Activated CD8-positive, alpha-beta memory T cell treated with anti-CD3 and anti-CD28 coated beads, Interleukin-2, amount 10 ng/mL, durations not matched to agents 7 days and 5 days (primary cell): ENCODE measurements at regions not wholly inside any gene's neighbourhood (a gene's known extent, or its start where the extent isn't known, plus 50 kb on each side); places are given as distances from the start of the nearest gene placed in this dataset.

Experiments used
- ATAC-seq: fragments of 150-1000 bp; cut with Tn5 transposase; one replicate; pipeline ENCODE4 v1.10.0; 2021; ENCODE audit warnings: moderate library complexity
- CTCF ChIA-PET: fragments of 350-600 bp; sonication (Branson Sonifier 250); formaldehyde crosslinking; loops from one replicate; lab custom pipeline; 2021; ENCODE audit warnings: antibody characterized with exemption; lab: Charles Lee
- DNase-seq: peaks from one replicate; pipeline ENCODE4 v3.0.0-alpha.2; 2020
- H3K27ac Mint-ChIP-seq: one replicate; pipeline ENCODE4 v1.8.0; 2021; ENCODE audit warnings: mild to moderate bottlenecking, mixed read lengths
- H3K27me3 Mint-ChIP-seq: one replicate; pipeline ENCODE4 v1.8.0; 2021; ENCODE audit warnings: mixed read lengths
- H3K36me3 Mint-ChIP-seq: one replicate; pipeline ENCODE4 v1.8.0; 2021; ENCODE audit warnings: mild to moderate bottlenecking, mixed read lengths
- H3K4me1 Mint-ChIP-seq: one replicate; pipeline ENCODE4 v1.8.0; 2021; ENCODE audit warnings: mixed read lengths
- H3K4me3 Mint-ChIP-seq: one replicate; pipeline ENCODE4 v1.8.0; 2021; ENCODE audit warnings: mild to moderate bottlenecking, moderate library complexity, mixed read lengths
- H3K9me3 Mint-ChIP-seq: one replicate; pipeline ENCODE4 v1.8.0; 2022; ENCODE audit warnings: low read depth, mixed read lengths

DNA sequence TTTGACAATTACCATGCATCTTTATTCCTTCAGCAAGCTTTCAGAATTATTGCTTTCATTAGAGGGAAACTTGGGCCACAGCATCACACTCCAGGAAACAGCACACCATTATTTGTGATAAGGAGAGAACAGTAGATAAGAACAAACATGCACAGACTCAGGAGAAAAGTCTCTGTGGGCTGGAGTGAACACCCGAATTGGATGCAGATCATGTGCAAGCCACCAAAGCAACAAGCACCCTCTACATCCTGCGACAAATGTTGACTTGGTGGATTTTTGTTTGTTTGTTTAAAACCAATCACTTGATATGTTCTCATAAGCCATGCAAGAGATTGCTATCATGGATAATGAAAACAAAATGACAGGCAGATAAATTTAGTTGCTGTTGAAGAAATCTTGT lies 67.7 kb upstream of the ZFP64 start:
- no peak for DNase-seq
- ATAC-seq = no peak
- Mint-ChIP-seq H3K4me1 (no peaks in the 10 kb centered on the region), H3K27me3 (peaks cover 17% of the 10 kb centered on the region), H3K36me3 (peaks cover 1% of the 10 kb centered on the region), H3K27ac (no peak overlapping the region), H3K9me3 (peaks cover 2% of the 10 kb centered on the region), H3K4me3 (no peak overlapping the region)
- CTCF ChIA-PET = no interaction called here

GRCh38 chr20:52256454-52256853 lies 64.9 kb upstream of the ZFP64 start:
- CTCF ChIA-PET = interaction anchor here (0.9 kb wide), 1 partner anchor 15 kb away, joined by 4 read pairs; no protein-coding TSS in a partner anchor
- H3K9me3 Mint-ChIP-seq = peaks cover 2% of the 10 kb centered on the region

DNA sequence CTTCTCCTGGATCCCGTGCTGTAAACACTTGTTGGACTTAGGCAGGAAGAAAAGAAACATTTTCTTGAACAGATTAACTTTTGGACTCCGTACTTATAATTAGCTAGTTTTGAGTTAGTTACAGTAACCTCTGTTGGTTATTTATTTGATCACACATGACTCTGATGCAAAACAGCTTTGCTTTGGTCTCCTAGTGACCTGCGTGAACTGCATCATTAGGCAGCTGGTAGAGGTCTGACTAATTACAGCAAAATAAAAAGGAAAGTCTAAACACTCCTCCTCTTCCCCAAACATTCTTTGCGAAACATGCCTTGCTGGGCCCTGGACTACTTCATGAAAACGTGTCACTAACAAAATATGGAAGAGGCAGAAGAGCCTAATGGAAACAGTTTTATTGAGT lies 61.1 kb upstream of the ZFP64 start:
- CTCF ChIA-PET = no interaction called here
- Mint-ChIP-seq H3K9me3 (no peaks in the 10 kb centered on the region), H3K27ac (no peak overlapping the region), H3K27me3 (peaks cover 2% of the 10 kb centered on the region), H3K4me1 (no peaks in the 10 kb centered on the region), H3K36me3 (no peaks in the 10 kb centered on the region), H3K4me3 (no peak overlapping the region)
- ATAC-seq = no peak
- no peak for DNase-seq

More at GRCh38 chr20:52256454-52256853, 64.9 kb upstream of the ZFP64 start:
- ATAC-seq (no peak), DNase-seq (no peak)
- no peak overlapping the region for H3K4me3 Mint-ChIP-seq
- peaks cover 2% of the 10 kb centered on the region for H3K27me3 Mint-ChIP-seq
- H3K36me3 Mint-ChIP-seq = peaks cover 1% of the 10 kb centered on the region
- no peaks in the 10 kb centered on the region for H3K4me1 Mint-ChIP-seq
- no peak overlapping the region for H3K27ac Mint-ChIP-seq

DNA sequence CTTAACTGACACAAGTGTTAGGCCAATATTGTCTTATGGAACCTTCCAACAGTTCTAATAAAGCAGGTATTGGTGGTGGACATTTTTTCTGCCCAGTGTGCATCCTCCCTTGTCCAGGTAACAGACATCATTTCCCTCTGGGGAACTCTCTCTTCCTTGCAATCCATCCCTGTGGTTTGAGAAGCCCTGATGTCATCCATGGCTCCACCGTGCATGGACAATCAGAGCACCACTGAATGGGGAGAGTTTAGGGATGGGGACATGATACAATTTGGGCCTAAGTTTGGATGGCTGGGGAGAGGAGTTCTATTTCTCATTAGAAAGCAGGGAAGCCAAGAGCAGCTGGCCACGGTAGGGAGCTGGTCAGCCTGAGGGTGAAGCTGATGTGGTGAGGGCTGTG lies 60.2 kb upstream of the ZFP64 start:
- H3K36me3 Mint-ChIP-seq = no peaks in the 10 kb centered on the region
- peaks cover 2% of the 10 kb centered on the region for H3K27me3 Mint-ChIP-seq
- CTCF ChIA-PET = no interaction called here
- H3K4me3 Mint-ChIP-seq = no peak overlapping the region
- DNase-seq = no peak
- H3K27ac Mint-ChIP-seq = no peak overlapping the region
- no peaks in the 10 kb centered on the region for H3K4me1 Mint-ChIP-seq
- no peak for ATAC-seq
- H3K9me3 Mint-ChIP-seq = no peaks in the 10 kb centered on the region

DNA sequence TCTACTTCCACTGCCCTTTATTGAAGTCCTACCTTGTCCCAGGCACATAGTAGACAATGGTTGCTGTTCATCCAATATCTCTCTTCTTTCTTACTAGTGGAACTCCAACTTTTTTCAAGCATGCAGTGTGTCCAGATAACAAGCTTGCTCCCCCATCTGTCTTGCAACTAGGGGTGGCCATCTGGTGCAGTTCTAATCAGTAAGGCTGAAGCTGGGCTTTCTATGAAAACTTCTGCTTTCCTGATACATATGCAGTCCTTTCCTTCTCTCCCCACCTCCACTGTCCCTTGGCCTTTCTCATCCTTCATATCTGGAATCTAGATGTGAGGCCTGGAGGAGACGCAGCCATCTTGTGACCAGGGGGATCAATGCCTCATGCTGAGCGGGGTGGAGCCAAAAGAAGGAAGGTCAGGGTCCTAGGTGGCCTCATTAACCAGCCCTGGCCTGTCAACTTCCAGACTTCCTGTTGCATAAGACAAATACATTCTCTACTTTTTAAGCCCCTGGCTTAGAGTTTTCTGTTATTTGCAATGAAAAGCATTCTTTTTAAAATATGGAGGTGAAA lies 59.6 kb upstream of the ZFP64 start:
- CTCF ChIA-PET = no interaction called here

DNA sequence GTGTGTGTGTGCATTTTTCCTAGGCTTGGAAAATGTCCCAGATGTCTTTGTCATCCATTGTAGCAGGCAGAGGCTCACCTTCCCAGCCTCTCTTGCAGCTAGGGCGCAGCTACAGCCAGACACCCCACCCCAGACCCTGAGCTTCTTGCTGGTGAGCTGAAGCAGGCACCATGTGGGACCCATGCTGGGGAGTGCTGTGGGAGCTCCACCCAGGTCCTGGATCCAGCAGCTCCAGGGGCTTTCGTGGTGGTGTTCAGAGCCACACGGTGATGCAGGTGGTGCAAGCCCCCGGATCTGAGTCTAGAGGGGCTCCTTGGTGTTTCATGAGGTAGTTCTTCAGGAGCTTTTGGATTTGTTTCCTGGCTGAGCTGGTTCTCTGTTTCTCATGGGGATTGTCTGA lies 56.0 kb upstream of the ZFP64 start:
- Mint-ChIP-seq H3K4me3 (no peak overlapping the region), H3K27me3 (peaks cover 4% of the 10 kb centered on the region), H3K27ac (no peak overlapping the region), H3K4me1 (no peaks in the 10 kb centered on the region), H3K9me3 (no peaks in the 10 kb centered on the region), H3K36me3 (no peaks in the 10 kb centered on the region)
- DNase-seq = no peak
- no peak for ATAC-seq
- CTCF ChIA-PET = no interaction called here

More for the DNA sequence above, 59.6 kb upstream of the ZFP64 start:
- Mint-ChIP-seq H3K27ac (no peak overlapping the region), H3K36me3 (no peaks in the 10 kb centered on the region), H3K4me1 (no peaks in the 10 kb centered on the region), H3K4me3 (no peak overlapping the region), H3K9me3 (no peaks in the 10 kb centered on the region), H3K27me3 (peaks cover 2% of the 10 kb centered on the region)
- no peak for ATAC-seq
- no peak for DNase-seq

DNA sequence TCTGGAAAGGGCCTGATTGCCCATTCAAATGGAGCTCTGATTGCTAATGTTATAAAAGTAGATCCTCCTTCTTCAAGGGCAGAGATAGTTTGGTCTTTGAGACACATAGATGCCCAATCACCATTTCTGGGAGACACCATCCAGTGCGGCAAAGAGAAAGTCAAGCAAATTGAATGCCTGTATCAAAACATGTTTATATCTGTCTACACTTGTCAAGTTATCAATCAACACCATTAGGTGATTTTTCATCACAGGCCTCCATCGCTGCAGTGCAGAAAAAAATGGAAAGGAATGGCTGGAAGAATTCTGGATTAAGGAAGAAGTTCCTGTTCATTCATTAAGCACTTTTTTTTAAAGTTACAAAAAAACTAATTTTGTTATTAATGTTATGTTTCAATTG lies 54.8 kb upstream of the ZFP64 start:
- no peak overlapping the region for H3K27ac Mint-ChIP-seq
- CTCF ChIA-PET = interaction anchor here (1.1 kb wide), 1 partner anchor 54 kb away, joined by 3 read pairs; the partner anchor contains the start of gene ZFP64
- peaks cover 4% of the 10 kb centered on the region for H3K27me3 Mint-ChIP-seq
- no peak for DNase-seq
- H3K4me3 Mint-ChIP-seq = no peak overlapping the region
- H3K4me1 Mint-ChIP-seq = peaks cover 1% of the 10 kb centered on the region
- H3K9me3 Mint-ChIP-seq = no peaks in the 10 kb centered on the region
- no peak for ATAC-seq
- no peaks in the 10 kb centered on the region for H3K36me3 Mint-ChIP-seq

- Mint-ChIP-seq H3K4me3 (no peak overlapping the region), H3K4me1 (peaks cover 1% of the 10 kb centered on the region), H3K9me3 (no peaks in the 10 kb centered on the region), H3K27ac (no peak overlapping the region), H3K27me3 (peaks cover 4% of the 10 kb centered on the region), H3K36me3 (no peaks in the 10 kb centered on the region)
- ATAC-seq (no peak), DNase-seq (no peak)
- CTCF ChIA-PET = no interaction called here
Measured at GRCh38 chr20:52244702-52245101, 53.1 kb upstream of the ZFP64 start.

DNA sequence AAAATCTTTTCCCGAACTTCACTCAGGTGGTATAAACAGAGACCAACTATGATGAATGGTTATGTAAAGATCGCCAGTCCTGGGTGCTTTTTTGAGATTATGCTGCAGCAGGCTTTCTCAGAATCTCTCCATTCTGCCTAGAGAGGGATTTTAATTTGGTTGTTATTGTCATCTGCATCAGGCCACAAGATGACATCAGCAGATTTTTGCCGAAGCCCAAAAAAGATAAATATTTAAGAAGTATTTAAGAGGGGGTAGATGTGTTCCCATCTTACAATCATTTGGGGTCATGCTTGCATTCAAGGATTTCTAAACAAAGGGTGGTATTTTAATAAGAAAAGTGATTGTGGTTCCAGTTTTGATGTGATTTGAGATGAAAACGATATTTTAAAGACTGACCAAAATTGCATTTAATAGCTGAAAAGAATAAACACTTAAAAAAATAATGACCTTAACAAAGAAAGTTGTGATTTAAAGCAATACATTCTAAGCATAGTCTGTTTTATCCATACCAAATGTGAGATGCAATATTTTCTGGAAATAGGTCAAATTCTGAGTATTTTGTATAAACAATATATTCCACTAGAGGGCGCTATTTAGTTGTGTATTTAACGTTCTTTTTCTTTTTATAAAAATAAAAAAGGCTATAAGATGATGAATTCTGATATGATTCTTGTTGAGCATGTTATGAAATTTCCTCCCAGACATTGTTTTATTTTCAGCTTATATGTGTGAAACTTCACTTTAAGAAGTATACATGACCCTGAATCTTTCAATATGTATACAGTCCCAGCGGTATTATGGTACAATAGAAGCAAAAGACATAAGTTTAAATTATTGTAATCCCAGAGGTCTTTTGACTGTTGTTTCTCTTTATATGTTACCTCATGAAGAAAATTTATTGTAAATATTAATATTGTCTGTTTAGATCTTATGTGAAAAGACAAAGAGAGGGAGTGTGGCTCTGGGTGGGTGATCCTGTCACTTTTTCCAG lies 51.0 kb upstream of the ZFP64 start:
- Mint-ChIP-seq H3K27me3 (peaks cover 9% of the 10 kb centered on the region), H3K4me1 (peaks cover 1% of the 10 kb centered on the region), H3K27ac (no peak overlapping the region), H3K9me3 (no peaks in the 10 kb centered on the region), H3K36me3 (no peaks in the 10 kb centered on the region), H3K4me3 (no peak overlapping the region)
- CTCF ChIA-PET = interaction anchor here (1.2 to 1.6 kb wide), 5 partner anchors 12 to 138 kb away, joined by 3 to 4 read pairs (median 4); no protein-coding TSS in a partner anchor
- DNase-seq (no peak), ATAC-seq (no peak)
